IPS-20b (cell line): ENCODE measurements at regions not wholly inside any gene's neighbourhood (a gene's known extent, or its start where the extent isn't known, plus 50 kb on each side); places are given as distances from the start of the nearest gene placed in this dataset.

ENCODE experiments used
- H3K27ac ChIP-seq: one replicate; pipeline ENCODE4 v1.5.1; 2013; ENCODE audit warnings: low read length
- H3K27me3 ChIP-seq: 2 replicates; pipeline ENCODE4 v1.6.1; 2013; ENCODE audit warnings: mild to moderate bottlenecking, low read length, inconsistent platforms; ENCODE audit not compliant: insufficient read depth
- H3K36me3 ChIP-seq: 2 replicates; pipeline ENCODE4 v1.6.1; 2013; ENCODE audit warnings: low read depth, mild to moderate bottlenecking, inconsistent platforms, low read length, moderate library complexity; ENCODE audit not compliant: insufficient read depth
- H3K4me1 ChIP-seq: 2 replicates; pipeline ENCODE4 v1.6.1; 2013; ENCODE audit warnings: mild to moderate bottlenecking, control low read depth, inconsistent platforms, low read length, moderate library complexity; ENCODE audit not compliant: insufficient read depth
- H3K4me3 ChIP-seq: 2 replicates; pipeline ENCODE4 v1.5.1; 2013; ENCODE audit warnings: mild to moderate bottlenecking, low read length, inconsistent platforms
- H3K9ac ChIP-seq: 2 replicates; pipeline ENCODE4 v1.6.1; 2013; ENCODE audit warnings: low read depth, mild to moderate bottlenecking, inconsistent platforms, low read length, moderate library complexity
- H3K9me3 ChIP-seq: 2 replicates; pipeline ENCODE4 v1.6.1; 2013; ENCODE audit warnings: mild to moderate bottlenecking, low read depth, low read length, inconsistent platforms; ENCODE audit not compliant: insufficient read depth

DNA sequence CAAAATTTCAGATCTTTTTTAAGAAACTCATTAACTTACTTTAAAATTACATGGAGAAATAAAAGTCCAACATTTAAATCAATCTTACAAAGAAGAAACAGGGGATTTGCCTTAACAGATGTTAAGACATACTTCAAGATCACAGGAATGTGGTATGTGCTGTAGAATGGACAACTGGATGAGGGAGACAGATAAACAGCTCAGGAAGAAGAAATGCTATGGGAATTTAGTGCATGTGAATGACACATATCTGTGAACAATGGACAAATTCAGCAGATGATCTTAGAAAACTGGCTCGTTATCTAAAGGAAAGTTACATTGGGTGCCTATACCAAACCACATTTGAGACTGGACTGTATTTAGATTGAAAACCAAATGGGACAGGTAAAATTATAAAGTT is 246.8 kb upstream of the AGAP1 start:
- Histone ChIP-seq H3K4me1 (no peaks in the 10 kb centered on the region), H3K4me3 (no peak overlapping the region), H3K36me3 (no peaks in the 10 kb centered on the region), H3K9me3 (no peaks in the 10 kb centered on the region), H3K27ac (no peak overlapping the region), H3K27me3 (no peaks in the 10 kb centered on the region), H3K9ac (no peak overlapping the region)

- Histone ChIP-seq H3K27me3 (no peaks in the 10 kb centered on the region), H3K27ac (no peak overlapping the region), H3K9ac (no peak overlapping the region), H3K9me3 (peaks cover 10% of the 10 kb centered on the region), H3K36me3 (no peaks in the 10 kb centered on the region), H3K4me1 (no peaks in the 10 kb centered on the region), H3K4me3 (no peak overlapping the region)
Observed at GRCh38 chr2:235255693-235256092, 238.2 kb upstream of the AGAP1 start.

DNA sequence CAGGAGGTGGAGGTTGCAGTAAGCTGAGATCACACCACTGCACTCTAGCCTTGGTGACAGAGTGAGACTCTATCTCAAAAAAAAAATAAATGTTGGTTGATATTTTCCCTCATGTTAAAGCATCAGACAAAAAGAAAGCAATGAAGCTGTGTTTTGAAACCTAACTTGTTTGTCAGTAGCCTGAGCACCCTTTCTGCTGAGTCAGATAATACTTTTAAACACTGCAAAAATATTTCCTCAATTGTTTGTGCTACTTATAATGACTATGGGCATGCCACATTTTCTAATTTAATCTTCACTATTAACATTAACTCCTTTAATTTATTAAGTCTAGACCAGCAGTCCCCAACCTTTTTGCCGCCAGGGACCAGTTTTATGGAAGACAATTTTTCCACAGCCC is 236.3 kb upstream of the AGAP1 start:
- no peaks in the 10 kb centered on the region for H3K27me3 ChIP-seq
- no peak overlapping the region for H3K9ac ChIP-seq
- H3K9me3 ChIP-seq = peaks cover 10% of the 10 kb centered on the region
- H3K36me3 ChIP-seq = no peaks in the 10 kb centered on the region
- H3K4me3 ChIP-seq = no peak overlapping the region
- no peak overlapping the region for H3K27ac ChIP-seq
- no peaks in the 10 kb centered on the region for H3K4me1 ChIP-seq

DNA sequence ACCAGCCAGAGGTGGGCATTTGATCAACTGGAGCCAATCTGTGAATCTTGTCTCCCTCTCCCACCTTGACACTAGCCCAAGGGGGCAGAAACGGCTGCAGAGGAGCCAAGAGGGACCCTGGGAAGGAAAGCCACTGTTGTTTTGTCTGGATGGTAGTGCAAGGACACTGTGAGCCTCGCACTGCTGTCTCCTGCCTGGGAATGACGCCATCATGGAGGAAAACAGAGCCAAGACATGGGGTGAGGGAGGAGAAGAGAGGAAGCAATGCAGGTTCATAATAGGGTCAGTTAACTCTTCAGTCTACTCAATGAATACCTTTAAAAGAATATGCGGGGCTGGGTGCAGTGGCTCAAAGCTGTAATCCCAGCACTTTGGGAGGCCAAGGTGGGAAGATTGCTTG is 231.1 kb upstream of the AGAP1 start:
- H3K4me1 ChIP-seq = no peaks in the 10 kb centered on the region
- no peak overlapping the region for H3K27ac ChIP-seq
- H3K9me3 ChIP-seq = peaks cover 6% of the 10 kb centered on the region
- H3K4me3 ChIP-seq = no peak overlapping the region
- no peak overlapping the region for H3K9ac ChIP-seq
- no peaks in the 10 kb centered on the region; the same call in 1 of the 2 replicates for H3K27me3 ChIP-seq
- H3K36me3 ChIP-seq = no peaks in the 10 kb centered on the region

GRCh38 chr2:235263205-235264120 is 230.4 kb upstream of the AGAP1 start:
- no peak overlapping the region for H3K27ac ChIP-seq
- H3K36me3 ChIP-seq = no peaks in the 10 kb centered on the region
- H3K4me1 ChIP-seq = no peaks in the 10 kb centered on the region
- no peaks in the 10 kb centered on the region for H3K9me3 ChIP-seq
- no peaks in the 10 kb centered on the region; the same call in 1 of the 2 replicates for H3K27me3 ChIP-seq
- H3K9ac ChIP-seq = no peak overlapping the region
- H3K4me3 ChIP-seq = no peak overlapping the region

DNA sequence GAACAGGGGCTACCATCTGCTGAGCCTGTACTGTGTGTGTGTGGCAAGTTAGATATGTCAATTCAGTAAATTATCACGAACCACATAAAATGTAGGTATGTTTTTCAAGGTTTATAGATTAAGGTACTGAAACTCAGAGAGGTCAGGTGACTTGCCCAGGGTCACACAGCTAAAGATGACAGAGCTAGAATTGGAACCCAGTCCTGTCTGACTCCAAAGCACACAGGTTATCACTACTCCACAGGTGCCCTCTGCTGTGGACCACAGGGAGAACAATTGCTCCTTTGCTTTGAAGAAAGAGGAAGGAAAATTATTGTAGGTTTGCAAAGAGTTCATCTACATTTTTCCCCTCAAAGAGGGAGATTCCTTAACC is 229.7 kb upstream of the AGAP1 start:
- H3K27ac ChIP-seq = no peak overlapping the region

GRCh38 chr2:235264512-235264911 is 229.3 kb upstream of the AGAP1 start:
- Histone ChIP-seq H3K4me1 (no peaks in the 10 kb centered on the region), H3K27ac (no peak overlapping the region), H3K4me3 (no peak overlapping the region)

More for the DNA sequence above, 229.7 kb upstream of the AGAP1 start:
- no peaks in the 10 kb centered on the region for H3K9me3 ChIP-seq
- H3K4me3 ChIP-seq = no peak overlapping the region
- H3K4me1 ChIP-seq = no peaks in the 10 kb centered on the region
- H3K36me3 ChIP-seq = no peaks in the 10 kb centered on the region
- H3K9ac ChIP-seq = no peak overlapping the region
- no peaks in the 10 kb centered on the region; the same call in 1 of the 2 replicates for H3K27me3 ChIP-seq

DNA sequence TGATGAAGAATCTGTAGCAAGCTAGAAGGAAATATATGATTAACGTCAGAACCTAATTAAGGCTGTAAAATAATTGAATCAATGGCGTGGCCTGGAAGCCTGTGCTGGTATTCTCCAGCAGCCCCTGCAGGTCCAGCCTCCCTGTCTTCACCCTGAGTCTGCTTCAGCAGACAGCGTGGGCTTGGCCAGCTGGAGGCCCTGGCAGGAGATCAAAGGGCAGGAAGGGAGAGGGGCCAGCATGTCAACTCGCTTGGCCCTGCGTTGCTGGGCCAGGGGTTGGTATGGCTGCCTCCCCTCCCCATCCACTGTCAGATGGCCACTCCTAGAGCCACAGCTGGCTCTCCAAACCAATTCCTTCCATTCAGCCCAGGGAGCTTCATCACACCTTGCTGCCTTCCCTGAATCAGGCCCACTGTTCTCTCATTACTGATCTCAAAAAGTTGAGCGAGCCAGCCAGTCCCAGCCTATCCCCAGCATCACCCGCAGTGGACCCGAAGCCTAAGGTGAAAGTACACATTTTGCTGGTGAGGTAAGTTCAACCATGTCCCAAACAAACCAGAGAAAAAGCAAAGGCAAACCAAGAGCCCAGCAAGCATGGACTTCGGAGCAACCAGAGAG is 228.4 kb upstream of the AGAP1 start:
- no peaks in the 10 kb centered on the region for H3K36me3 ChIP-seq
- H3K9ac ChIP-seq = no peak overlapping the region
- no peaks in the 10 kb centered on the region for H3K9me3 ChIP-seq
- H3K27ac ChIP-seq = no peak overlapping the region
- H3K4me1 ChIP-seq = no peaks in the 10 kb centered on the region
- no peaks in the 10 kb centered on the region; the same call in 1 of the 2 replicates for H3K27me3 ChIP-seq
- no peak overlapping the region for H3K4me3 ChIP-seq

More at GRCh38 chr2:235264512-235264911, 229.3 kb upstream of the AGAP1 start:
- Histone ChIP-seq H3K36me3 (no peaks in the 10 kb centered on the region), H3K9me3 (no peaks in the 10 kb centered on the region), H3K27me3 (no peaks in the 10 kb centered on the region; the same call in 1 of the 2 replicates), H3K9ac (no peak overlapping the region)

DNA sequence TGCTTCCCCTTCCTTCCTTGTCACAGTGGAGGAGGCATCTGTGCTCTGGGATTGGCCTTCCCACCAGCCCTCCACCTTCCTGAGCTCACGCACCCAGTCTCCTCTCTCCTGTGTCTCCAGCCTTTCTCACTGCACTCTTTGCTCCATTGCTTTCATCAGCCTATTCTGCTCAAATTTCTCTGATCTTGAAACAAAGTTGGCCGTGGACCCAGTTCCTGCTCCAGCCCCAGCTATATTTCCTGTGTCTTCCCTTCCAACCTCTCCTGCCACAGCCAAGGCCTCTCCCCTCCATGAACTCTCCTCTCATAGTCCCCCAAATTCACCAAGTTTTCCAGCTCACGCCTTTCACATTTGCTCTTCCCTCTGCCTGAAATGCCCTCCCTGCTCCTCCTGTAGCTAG is 226.6 kb upstream of the AGAP1 start:
- no peak overlapping the region for H3K4me3 ChIP-seq
- 0 out of 2 replicates have a peak, but pooled peaks cover 3% of the 10 kb centered on the region for H3K4me1 ChIP-seq
- H3K9ac ChIP-seq = no peak overlapping the region
- H3K27ac ChIP-seq = no peak overlapping the region
- H3K27me3 ChIP-seq = no peaks in the 10 kb centered on the region; the same call in 1 of the 2 replicates
- H3K9me3 ChIP-seq = no peaks in the 10 kb centered on the region
- H3K36me3 ChIP-seq = no peaks in the 10 kb centered on the region

GRCh38 chr2:235268535-235268934 is 225.3 kb upstream of the AGAP1 start:
- no peak overlapping the region for H3K27ac ChIP-seq
- no peaks in the 10 kb centered on the region for H3K9me3 ChIP-seq
- no peak overlapping the region for H3K9ac ChIP-seq
- H3K4me1 ChIP-seq = peaks cover 4% of the 10 kb centered on the region; the same call in 1 of the 2 replicates
- no peaks in the 10 kb centered on the region for H3K36me3 ChIP-seq
- H3K27me3 ChIP-seq = no peaks in the 10 kb centered on the region; the same call in 1 of the 2 replicates
- H3K4me3 ChIP-seq = no peak overlapping the region

GRCh38 chr2:235270291-235270690 is 223.6 kb upstream of the AGAP1 start:
- no peak overlapping the region for H3K4me3 ChIP-seq

DNA sequence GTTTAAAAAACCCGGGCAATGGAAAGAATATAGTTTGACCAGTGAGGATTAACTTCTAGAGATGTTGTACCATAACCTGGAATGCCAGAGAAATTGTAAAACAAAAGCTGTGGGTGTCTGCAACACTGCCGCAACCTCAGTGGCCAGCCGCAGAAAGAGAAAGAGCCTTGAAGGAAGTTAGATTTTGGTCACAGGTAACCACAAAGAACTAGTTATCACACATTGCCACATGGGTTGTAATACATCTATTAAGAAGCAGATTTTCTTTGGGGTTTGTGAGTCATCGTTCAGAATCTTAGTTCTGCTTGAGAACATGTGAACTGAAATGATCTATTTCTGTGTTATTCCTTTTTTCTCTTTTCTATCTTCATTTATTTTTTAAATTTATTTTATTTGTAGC is 222.9 kb upstream of the AGAP1 start:
- Histone ChIP-seq H3K9ac (no peak overlapping the region), H3K4me3 (no peak overlapping the region), H3K4me1 (peaks cover 9% of the 10 kb centered on the region; the same call in 1 of the 2 replicates), H3K27me3 (no peaks in the 10 kb centered on the region), H3K9me3 (no peaks in the 10 kb centered on the region), H3K27ac (no peak overlapping the region), H3K36me3 (no peaks in the 10 kb centered on the region)

More at GRCh38 chr2:235270291-235270690, 223.6 kb upstream of the AGAP1 start:
- no peaks in the 10 kb centered on the region for H3K36me3 ChIP-seq
- H3K27ac ChIP-seq = no peak overlapping the region
- no peaks in the 10 kb centered on the region for H3K27me3 ChIP-seq
- H3K9ac ChIP-seq = no peak overlapping the region
- peaks cover 9% of the 10 kb centered on the region; the same call in 1 of the 2 replicates for H3K4me1 ChIP-seq
- no peaks in the 10 kb centered on the region for H3K9me3 ChIP-seq
